Brain pericyte (primary cell): ENCODE measurements at regions not wholly inside any gene's neighbourhood (a gene's known extent, or its start where the extent isn't known, plus 50 kb on each side); places are given as distances from the start of the nearest gene placed in this dataset.

ENCODE experiments used
- DNase-seq: peaks from one replicate; pipeline ENCODE4 v3.0.0-alpha.2; 2012; ENCODE audit warnings: low read depth, low spot score

DNA sequence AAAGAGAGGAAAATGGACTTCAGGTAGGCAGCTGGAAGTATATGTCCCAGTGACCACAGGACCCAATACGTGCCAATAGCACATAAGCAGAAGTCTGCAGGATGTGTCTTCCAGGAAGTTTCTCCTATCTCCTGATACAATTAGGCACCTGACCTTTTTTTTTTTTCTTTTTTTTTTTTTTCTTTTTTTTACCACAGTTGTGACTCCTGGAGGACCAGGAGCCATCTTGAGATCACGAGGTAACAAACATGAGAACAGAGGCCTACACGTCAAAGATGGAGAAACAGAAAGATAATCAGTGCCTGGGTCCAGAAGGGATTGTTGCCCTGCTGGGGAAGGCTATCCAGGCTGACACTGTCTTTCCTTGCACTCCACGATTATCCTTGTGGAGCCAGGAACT lies 312.4 kb upstream of the NEBL start:
- no peak for DNase-seq

- DNase-seq: no peak
Observed at GRCh38 chr10:21208666-21209316, 311.7 kb upstream of the NEBL start.

DNA sequence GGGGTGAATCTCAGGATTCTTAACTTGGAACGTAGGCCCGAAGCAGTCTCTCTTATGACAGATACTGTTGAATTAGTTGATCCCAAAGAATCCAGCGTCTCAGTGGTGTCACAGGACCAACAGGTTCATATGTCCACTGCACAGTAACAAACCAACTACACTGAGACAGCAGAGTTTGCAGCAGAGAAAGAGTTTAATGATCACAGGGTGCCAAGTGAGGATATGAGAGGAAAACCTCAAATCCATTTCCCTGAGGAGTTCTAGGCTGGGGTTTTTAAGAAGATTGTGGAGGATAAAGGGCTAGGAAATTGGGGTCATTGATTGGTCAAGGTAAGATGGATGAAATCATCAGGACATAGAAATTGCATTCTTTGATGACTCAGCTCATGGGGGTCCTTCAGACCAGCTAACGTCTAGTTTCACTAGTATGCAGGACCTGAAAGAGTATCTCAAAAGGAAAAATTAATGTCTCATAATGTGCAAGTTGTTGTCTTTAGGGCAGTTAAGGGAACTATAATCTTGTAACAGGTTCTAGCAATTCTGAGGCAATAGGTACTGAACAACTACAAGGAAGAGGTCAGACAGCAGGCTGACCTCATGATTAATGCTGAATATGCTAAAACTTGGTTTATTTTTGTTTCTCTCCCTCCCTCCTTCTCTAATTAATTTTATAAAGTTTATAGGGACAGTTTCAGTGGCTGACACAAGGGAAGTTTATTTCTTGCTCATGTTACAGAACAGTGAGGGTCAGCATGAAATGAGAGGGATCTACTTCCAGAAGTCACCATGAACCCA lies 310.9 kb upstream of the NEBL start:
- no peak for DNase-seq

GRCh38 chr10:21205328-21205727 lies 308.2 kb upstream of the NEBL start:
- DNase-seq: no peak

GRCh38 chr10:21203473-21204107 lies 306.5 kb upstream of the NEBL start:
- no peak for DNase-seq

GRCh38 chr10:21202776-21203462 lies 305.8 kb upstream of the NEBL start:
- DNase-seq: no peak

- no peak for DNase-seq
Observed at GRCh38 chr10:21199501-21199900, 302.4 kb upstream of the NEBL start.

- no peak for DNase-seq
Observed at GRCh38 chr10:21197838-21198237, 300.7 kb upstream of the NEBL start.

DNA sequence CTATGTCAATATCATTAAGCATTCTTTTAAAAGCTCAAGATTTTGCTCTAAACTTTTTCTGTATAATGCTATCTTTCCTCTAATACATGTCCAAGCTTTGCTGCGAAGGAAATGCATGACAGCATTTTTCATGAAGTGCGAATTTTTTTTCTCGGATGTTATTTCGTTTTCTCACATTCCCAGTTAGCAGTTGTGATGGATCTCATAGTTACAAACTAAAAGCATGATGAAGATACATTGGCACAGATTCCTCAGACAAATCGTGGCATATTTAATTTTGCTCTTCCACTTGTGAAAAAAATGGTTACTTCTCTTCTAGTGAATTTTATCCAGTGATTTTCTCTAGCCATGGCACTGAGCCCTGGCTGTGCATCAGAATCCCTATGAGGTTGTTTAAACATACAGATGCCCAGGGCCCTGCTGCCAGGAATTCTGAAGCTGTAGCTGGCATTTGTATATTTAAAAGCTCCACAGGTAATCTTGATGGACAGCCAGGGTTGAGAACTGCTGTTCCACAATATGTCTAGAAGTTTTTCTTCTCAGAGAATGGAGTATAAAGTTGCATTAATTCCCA lies 299.8 kb upstream of the NEBL start:
- DNase-seq: no peak

- DNase-seq: no peak
Observed at GRCh38 chr10:21195252-21195651, 298.1 kb upstream of the NEBL start.

DNA sequence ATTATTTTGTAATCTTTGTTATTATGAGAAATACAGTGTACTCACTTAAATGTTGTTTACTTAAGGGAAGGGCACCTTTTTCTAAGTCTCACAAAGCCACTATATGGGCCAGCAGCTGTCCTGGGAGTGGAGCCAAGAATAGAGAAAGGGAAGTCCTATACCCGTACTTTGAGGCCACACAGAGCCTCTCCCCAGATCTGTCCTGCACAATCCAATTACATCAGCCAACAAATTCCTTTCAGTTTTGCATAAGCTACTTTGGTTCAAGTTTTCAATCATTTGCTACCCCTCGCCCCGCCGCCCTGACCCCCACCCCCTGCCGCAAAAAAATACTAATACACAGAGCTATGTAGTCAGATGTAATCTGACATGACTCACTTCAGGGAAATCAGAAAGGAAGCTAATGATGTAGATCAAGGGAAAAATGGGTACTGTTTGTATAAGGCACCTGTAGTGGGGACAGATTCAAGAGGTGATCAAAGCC lies 297.4 kb upstream of the NEBL start:
- no peak for DNase-seq

DNA sequence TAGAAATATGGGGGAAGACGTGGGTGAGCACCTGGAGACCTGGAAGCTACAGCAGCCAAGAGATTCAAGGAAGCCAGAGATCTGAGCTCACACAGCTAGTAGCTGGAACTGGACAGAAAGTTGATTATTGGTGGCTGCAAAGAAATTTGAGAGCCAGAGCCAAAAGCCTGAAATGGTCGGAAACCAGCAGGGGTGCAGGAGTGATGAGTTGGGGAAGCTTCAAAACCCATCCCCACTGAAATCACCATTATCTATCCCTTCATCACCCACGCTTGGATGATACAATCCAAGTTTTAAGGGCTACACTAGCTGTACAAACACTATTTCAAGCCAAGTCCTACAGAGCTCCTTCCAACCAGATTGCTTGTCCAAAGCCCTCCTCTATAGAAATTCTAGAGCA lies 296.1 kb upstream of the NEBL start:
- DNase-seq: no peak

DNA sequence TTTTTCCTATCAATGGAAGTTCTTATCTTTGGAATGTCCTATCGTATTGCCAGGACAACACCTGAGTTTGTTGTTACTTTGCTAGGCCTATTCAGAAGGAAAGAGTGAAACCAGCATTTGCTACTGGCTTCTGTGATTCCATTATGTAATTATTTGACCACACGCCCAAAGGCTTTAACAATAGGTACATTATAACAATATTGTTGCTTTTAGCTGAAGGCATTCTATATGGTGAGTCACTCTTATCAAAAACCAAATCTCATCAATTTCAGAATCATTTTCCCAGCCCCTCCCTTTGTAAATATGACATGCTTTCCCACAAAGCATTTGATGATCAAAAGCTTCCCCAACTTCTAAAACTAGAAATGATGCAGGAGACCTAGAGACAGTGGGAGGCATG lies 294.4 kb upstream of the NEBL start:
- DNase-seq: no peak

DNA sequence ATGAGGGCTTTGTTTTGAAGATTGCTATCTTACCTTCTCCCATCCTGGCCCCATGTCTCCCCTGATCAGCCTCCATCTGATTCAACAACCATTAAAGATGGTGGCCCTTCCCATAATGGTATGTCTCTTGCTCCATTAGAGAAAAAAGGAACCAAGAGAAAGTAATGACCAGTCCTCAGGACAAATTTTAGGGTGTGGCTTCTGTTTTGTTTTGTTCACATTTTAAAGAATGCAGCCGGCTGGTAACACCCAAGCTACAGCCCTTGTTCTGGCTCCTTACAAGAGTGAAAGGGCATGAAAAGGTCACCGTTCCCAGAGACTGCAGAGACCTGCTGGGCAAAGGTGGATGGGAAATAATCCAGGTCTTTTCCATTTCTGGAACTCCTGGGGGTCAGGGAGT lies 287.9 kb upstream of the NEBL start:
- no peak for DNase-seq

- DNase-seq: no peak
Observed at GRCh38 chr10:21184216-21184615, 287.1 kb upstream of the NEBL start.

GRCh38 chr10:21183025-21183424 lies 285.9 kb upstream of the NEBL start:
- DNase-seq: no peak

- DNase-seq: no peak
Observed at GRCh38 chr10:21181451-21181850, 284.3 kb upstream of the NEBL start.

GRCh38 chr10:21180604-21181003 lies 283.5 kb upstream of the NEBL start:
- DNase-seq: no peak

GRCh38 chr10:21176934-21177480 lies 279.9 kb upstream of the NEBL start:
- DNase-seq: no peak

DNA sequence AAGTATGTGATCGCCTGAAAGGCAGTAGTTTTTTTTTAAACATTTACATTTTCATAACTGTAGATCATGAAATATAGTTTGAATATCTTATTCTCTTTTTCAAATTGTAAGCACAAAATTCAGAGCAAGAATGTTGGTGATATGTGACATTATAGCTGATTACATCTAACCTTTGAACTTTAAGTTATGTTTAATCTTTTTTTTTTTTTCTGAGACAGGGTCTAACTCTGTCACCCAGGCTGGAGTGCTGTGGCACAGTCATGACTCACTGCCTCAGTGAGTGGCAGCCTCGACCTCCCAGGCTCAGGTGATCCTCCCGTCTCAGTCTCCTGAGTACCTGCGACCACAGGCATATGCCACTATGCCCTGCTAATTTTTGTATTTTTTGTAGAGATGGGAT lies 278.7 kb upstream of the NEBL start:
- no peak for DNase-seq

DNA sequence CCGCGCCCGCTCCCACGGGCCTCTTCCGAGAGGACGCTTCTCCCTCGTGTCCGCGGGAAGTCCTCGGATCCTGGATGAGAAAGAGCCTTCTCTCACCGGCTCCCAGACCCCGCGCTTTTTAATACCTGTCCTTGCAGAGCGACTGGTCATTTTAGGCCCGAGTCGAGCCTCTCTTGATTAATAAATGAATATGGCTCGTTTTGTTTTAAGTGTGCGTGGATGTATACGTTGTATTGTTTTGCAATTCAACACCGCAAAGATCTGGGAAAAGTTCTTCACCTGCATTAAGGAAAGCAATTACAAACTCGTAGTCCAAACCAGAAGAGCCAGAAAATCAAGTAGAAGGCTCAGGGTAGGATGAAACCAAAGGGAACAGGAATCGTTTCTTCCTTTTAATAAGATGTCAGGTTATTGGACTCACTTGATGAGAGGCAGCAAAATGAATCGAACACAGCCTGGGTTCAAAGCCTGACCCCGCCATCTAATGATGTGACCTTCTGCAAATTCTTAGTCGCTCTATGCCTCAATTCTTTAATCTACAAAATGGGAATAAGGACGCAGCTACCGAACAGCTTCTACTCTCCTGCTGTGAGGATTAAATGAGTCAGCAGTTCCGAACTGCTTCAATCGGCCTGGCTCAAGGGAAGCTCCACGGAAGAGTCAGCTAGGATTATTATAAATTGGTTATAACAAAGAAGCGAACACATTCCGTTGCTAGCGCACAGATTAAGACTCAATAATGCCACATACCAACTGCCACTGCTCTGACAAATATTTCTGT lies 277.8 kb upstream of the NEBL start:
- no peak for DNase-seq
